GM12875 (cell line): ENCODE measurements at regions not wholly inside any gene's neighbourhood (a gene's known extent, or its start where the extent isn't known, plus 50 kb on each side); places are given as distances from the start of the nearest gene placed in this dataset.

Source experiments
- H3K4me3 ChIP-seq: one replicate; pipeline ENCODE4 v1.5.1; 2011; ENCODE audit warnings: low read depth, low read length, control low read depth
- TF ChIP-seq, protein P1 (sequence below): IDR thresholded peaks from 2 replicates; pipeline ENCODE4 v1.5.1; 2011; ENCODE audit warnings: low read depth, mild to moderate bottlenecking, control low read depth, inconsistent platforms, low read length, moderate library complexity, borderline replicate concordance; ENCODE audit not compliant: insufficient read depth

GRCh38 chr5:92951746-92952145 lies 629.3 kb downstream of the NR2F1-AS1 start:
- H3K4me3 ChIP-seq: no peak overlapping the region
- TF ChIP-seq, protein P1, sequence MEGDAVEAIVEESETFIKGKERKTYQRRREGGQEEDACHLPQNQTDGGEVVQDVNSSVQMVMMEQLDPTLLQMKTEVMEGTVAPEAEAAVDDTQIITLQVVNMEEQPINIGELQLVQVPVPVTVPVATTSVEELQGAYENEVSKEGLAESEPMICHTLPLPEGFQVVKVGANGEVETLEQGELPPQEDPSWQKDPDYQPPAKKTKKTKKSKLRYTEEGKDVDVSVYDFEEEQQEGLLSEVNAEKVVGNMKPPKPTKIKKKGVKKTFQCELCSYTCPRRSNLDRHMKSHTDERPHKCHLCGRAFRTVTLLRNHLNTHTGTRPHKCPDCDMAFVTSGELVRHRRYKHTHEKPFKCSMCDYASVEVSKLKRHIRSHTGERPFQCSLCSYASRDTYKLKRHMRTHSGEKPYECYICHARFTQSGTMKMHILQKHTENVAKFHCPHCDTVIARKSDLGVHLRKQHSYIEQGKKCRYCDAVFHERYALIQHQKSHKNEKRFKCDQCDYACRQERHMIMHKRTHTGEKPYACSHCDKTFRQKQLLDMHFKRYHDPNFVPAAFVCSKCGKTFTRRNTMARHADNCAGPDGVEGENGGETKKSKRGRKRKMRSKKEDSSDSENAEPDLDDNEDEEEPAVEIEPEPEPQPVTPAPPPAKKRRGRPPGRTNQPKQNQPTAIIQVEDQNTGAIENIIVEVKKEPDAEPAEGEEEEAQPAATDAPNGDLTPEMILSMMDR: no peak

DNA sequence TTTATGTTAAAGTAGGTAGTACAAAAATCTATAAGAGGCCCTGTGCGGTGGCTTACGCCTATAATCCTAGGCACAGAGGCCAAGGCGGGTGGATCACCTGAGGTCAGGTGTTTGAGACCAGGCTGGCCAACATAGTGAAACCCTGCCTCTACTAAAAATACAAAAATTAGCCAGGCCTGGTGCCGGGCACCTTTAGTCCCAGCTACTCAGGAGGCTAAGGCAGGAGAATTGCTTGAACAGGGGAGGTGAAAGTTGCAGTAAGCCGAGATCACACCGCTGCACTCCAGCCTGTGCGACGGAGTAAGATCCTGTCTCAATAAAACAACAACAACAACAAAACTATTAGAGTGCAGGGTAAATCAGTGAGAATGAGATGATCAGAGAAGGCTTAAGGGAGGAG lies 634.5 kb downstream of the NR2F1-AS1 start:
- H3K4me3 ChIP-seq: no peak overlapping the region
- TF ChIP-seq, protein P1: no peak

- H3K4me3 ChIP-seq: no peak overlapping the region
- TF ChIP-seq, protein P1: no peak
These were observed 635.4 kb downstream of the NR2F1-AS1 start for GRCh38 chr5:92945605-92946097.

GRCh38 chr5:92944903-92945604 lies 636.0 kb downstream of the NR2F1-AS1 start:
- TF ChIP-seq, protein P1: no peak
- H3K4me3 ChIP-seq: no peak overlapping the region

- TF ChIP-seq, protein P1: no peak
- H3K4me3 ChIP-seq: no peak overlapping the region
These were observed 636.7 kb downstream of the NR2F1-AS1 start for GRCh38 chr5:92944337-92944736.

DNA sequence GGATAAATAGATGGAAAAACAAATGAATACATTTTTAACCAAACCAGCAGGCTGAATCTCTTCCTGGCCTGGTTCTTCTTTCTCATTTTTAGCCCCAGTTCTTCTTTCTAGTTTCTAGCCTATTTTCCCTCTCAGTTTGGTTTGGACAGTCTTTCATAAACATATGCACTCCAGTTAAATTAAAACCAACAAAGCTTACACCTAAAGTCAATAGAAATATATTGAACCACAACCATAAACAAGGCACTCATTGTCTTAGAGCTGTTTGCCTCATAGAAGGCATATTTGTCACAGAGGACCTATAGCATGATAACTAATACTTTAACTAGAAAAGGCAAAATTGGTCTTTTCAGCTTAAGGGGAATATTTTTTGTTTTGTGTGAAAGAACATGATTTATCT lies 638.3 kb downstream of the NR2F1-AS1 start:
- TF ChIP-seq, protein P1: no peak
- H3K4me3 ChIP-seq: no peak overlapping the region

DNA sequence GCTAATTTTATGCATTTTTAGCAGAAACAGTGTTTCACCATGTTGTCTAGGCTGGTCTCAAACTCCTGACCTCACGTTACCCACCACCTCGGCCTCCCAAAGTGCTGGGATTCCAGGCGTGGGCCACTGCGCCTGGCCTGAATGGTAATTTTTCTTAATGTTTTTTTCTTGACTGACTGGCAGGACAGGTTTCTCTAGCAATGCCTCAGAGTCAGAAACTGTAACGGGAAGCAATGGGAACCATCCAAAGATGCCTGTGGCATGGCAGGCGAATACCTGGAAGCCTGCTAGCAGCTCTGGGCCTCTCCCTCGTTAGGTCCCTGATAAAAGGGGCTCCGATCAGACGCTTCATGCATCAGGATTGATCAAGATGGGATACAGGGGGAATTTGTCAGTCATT lies 639.2 kb downstream of the NR2F1-AS1 start:
- TF ChIP-seq, protein P1: no peak
- H3K4me3 ChIP-seq: no peak overlapping the region
